IMR-90 (cell line): ENCODE measurements at regions not wholly inside any gene's neighbourhood (a gene's known extent, or its start where the extent isn't known, plus 50 kb on each side); places are given as distances from the start of the nearest gene placed in this dataset.
A peak's percentile ranks its signal among the peaks of the same experiment; 100 is the strongest.

Source experiments
- ATAC-seq: fragments of 200-7000 bp; cut with Tn5 transposase; 2 replicates; pipeline ENCODE4 v1.9.1; 2020; ENCODE audit warnings: low read depth, mild to moderate bottlenecking, moderate library complexity
- BruUV-seq: library from RNA; stranded (reverse); fragments of 400-500 nt; replicated peaks from 2 replicates; lab custom pipeline; 2021; lab: Mats Ljungman, UMichigan
- CTCF ChIA-PET: fragments of 300-600 bp; formaldehyde crosslinking; extraction: SDS; loops from one replicate; lab custom pipeline; 2021; ENCODE audit warnings: antibody characterized with exemption; lab: Yijun Ruan, JAX
- POLR2A ChIA-PET: fragments of 300-600 bp; sonication (Branson Sonifier 250); formaldehyde crosslinking; loops from one replicate; lab custom pipeline; 2022; ENCODE audit warnings: antibody characterized with exemption; ENCODE audit not compliant: unreplicated experiment; lab: Charles Lee
- DNase-seq: peaks from one replicate; pipeline ENCODE4 v3.0.0; 2013
- H2AFZ ChIP-seq: replicated peaks from 2 replicates; pipeline ENCODE3; 2013; ENCODE audit warnings: low read length, mild to moderate bottlenecking; ENCODE audit not compliant: poor library complexity
- H2AK5ac ChIP-seq: 2 replicates; pipeline ENCODE4 v1.6.1; 2013; ENCODE audit warnings: low read depth, low read length, inconsistent platforms
- H2AK9ac ChIP-seq: replicated peaks from 2 replicates; pipeline ENCODE3; 2013; ENCODE audit warnings: mild to moderate bottlenecking, low read depth, low read length, moderate library complexity; ENCODE audit not compliant: poor library complexity
- H2BK120ac ChIP-seq: 2 replicates; pipeline ENCODE4 v1.6.1; 2013; ENCODE audit warnings: low read depth, low read length, inconsistent platforms
- H2BK15ac ChIP-seq: 3 replicates; pipeline ENCODE4 v1.6.1; 2013; ENCODE audit warnings: low read depth, low read length, inconsistent platforms
- H2BK20ac ChIP-seq: 2 replicates; pipeline ENCODE4 v1.6.1; 2013; ENCODE audit warnings: low read depth, mild to moderate bottlenecking, inconsistent platforms, low read length, moderate library complexity
- H2BK5ac ChIP-seq: 2 replicates; pipeline ENCODE4 v1.6.1; 2013; ENCODE audit warnings: mild to moderate bottlenecking, low read depth, low read length, inconsistent platforms; ENCODE audit not compliant: poor library complexity, severe bottlenecking
- H3K14ac ChIP-seq: replicated peaks from 2 replicates; pipeline ENCODE4 v1.6.1; 2013; ENCODE audit warnings: low read depth, low read length, inconsistent platforms
- H3K18ac ChIP-seq: 2 replicates; pipeline ENCODE4 v1.6.1; 2013; ENCODE audit warnings: low read depth, low read length, control low read depth
- H3K23ac ChIP-seq: 2 replicates; pipeline ENCODE4 v1.6.1; 2013; ENCODE audit warnings: low read depth, low read length, inconsistent platforms
- H3K27ac ChIP-seq: 2 replicates; pipeline ENCODE4 v1.5.1; 2013; ENCODE audit warnings: mild to moderate bottlenecking, control low read depth, low read length; ENCODE audit not compliant: insufficient read depth
- H3K27me3 ChIP-seq: 2 replicates; pipeline ENCODE4 v1.6.1; 2013; ENCODE audit warnings: low read length; ENCODE audit not compliant: control insufficient read depth, insufficient read depth
- H3K36me3 ChIP-seq: 2 replicates; pipeline ENCODE4 v1.6.1; 2013; ENCODE audit warnings: low read length, mixed read lengths; ENCODE audit not compliant: control insufficient read depth, insufficient read depth
- H3K4ac ChIP-seq: 2 replicates; pipeline ENCODE4 v1.6.1; 2013; ENCODE audit warnings: low read depth, low read length, inconsistent platforms
- H3K4me1 ChIP-seq: 2 replicates; pipeline ENCODE4 v1.6.1; 2013; ENCODE audit warnings: low read length, mixed read lengths; ENCODE audit not compliant: control insufficient read depth, insufficient read depth
- H3K4me2 ChIP-seq: 2 replicates; pipeline ENCODE4 v1.6.1; 2013; ENCODE audit warnings: low read depth, mild to moderate bottlenecking, control low read depth, low read length, moderate library complexity
- H3K4me3 ChIP-seq: 2 replicates; pipeline ENCODE4 v1.5.1; 2013; ENCODE audit warnings: low read depth, mild to moderate bottlenecking, control low read depth, low read length, moderate library complexity; ENCODE audit not compliant: insufficient read depth
- H3K56ac ChIP-seq: 2 replicates; pipeline ENCODE4 v1.6.1; 2013; ENCODE audit warnings: low read length, inconsistent platforms; ENCODE audit not compliant: insufficient read depth; ENCODE audit errors: extremely low read depth
- H3K79me1 ChIP-seq, 2 experiments: 2 replicates each; pipeline ENCODE4 v1.6.1; 2013; ENCODE audit warnings: low read length in 2 of 2, inconsistent platforms in 1 of 2, low read depth in 1 of 2
- H3K9ac ChIP-seq: 2 replicates; pipeline ENCODE4 v1.6.1; 2013; ENCODE audit warnings: low read depth, low read length, control low read depth
- H3K9me1 ChIP-seq: 2 replicates; pipeline ENCODE4 v1.6.1; 2013; ENCODE audit warnings: low read length, inconsistent platforms; ENCODE audit not compliant: insufficient read depth
- H3K9me3 ChIP-seq: 2 replicates; pipeline ENCODE4 v1.6.1; 2013; ENCODE audit warnings: low read length; ENCODE audit not compliant: control insufficient read depth, insufficient read depth
- H4K20me1 ChIP-seq: 2 replicates; pipeline ENCODE4 v1.6.1; 2013; ENCODE audit warnings: low read length, inconsistent platforms; ENCODE audit not compliant: insufficient read depth
- H4K5ac ChIP-seq: 2 replicates; pipeline ENCODE4 v1.6.1; 2013; ENCODE audit warnings: mild to moderate bottlenecking, low read depth, low read length, control low read depth
- H4K8ac ChIP-seq, 2 experiments: 2 replicates each; pipeline ENCODE4 v1.6.1; 2013; ENCODE audit warnings: low read depth in 2 of 2, low read length in 2 of 2, control low read depth in 1 of 2, inconsistent platforms in 1 of 2
- H4K91ac ChIP-seq: 2 replicates; pipeline ENCODE4 v1.6.1; 2013; ENCODE audit warnings: low read depth, low read length, inconsistent platforms; ENCODE audit not compliant: insufficient read depth
- MAFK ChIP-seq: IDR thresholded peaks from 2 replicates; pipeline ENCODE4 v1.6.1; 2012; ENCODE audit warnings: low read depth, low read length, improper control_type of control experiment
- MAZ ChIP-seq: IDR thresholded peaks from 2 replicates; pipeline ENCODE4 v1.6.1; 2012; ENCODE audit warnings: low read depth, mild to moderate bottlenecking, low read length, improper control_type of control experiment, moderate library complexity, borderline replicate concordance
- RAD21 ChIP-seq: IDR thresholded peaks from 2 replicates; pipeline ENCODE4 v1.6.1; 2012; ENCODE audit warnings: low read length, improper control_type of control experiment
- WGBS, 2 experiments: methylation state at CpG; one replicate each; pipeline versions ENCODE4 v1.1.5 to v1.1.7; 2013; ENCODE audit warnings: missing lambda C conversion rate in 2 of 2; ENCODE audit not compliant: insufficient read length in 1 of 2; ENCODE audit errors: extremely low coverage in 2 of 2; 5-methylcytosine and 5-hydroxymethylcytosine counted together
- dilution Hi-C: fragments of 300-500 bp; cut with HindIII; formaldehyde crosslinking; loops from one replicate; pipeline ENCODE4 v1.14.3; 2018; ENCODE audit warnings: low sequenced_read_pairs; ENCODE audit not compliant: unreplicated experiment
- in situ Hi-C: fragments of 300-500 bp; cut with MboI; formaldehyde crosslinking; loops from 3 replicates; pipeline ENCODE4 v1.14.3; 2019; ENCODE audit warnings: low sequenced_read_pairs, inconsistent platforms, mixed read lengths
- intact Hi-C: fragments of 100-400 bp; cut with micrococcal nuclease; formaldehyde crosslinking; loops from 2 replicates; pipeline ENCODE4 v1.10.0; 2022
- TF ChIP-seq, protein P1 (sequence below): conservative IDR thresholded peaks from 2 replicates; pipeline ENCODE4 v1.5.1; 2012; ENCODE audit warnings: mild to moderate bottlenecking, low read depth, low read length, improper control_type of control experiment

DNA sequence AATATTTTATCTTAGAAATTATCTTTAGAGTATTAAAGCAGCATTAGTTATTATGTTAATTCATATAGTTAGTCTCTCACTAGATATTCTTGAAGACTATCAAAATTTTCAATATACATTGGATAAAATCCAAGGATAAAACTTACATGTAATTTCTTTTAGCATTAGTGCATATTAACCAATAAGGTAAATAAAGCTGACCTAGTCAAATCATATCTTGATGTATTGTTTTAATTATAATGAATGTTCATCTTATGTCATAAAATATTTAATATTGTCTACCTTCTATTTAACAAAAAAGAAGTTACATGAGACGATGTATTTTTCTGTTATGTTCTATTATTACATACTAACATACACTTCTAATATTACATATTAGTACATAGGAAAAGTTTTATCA lies 301.7 kb upstream of the DAB2 start:
- Histone ChIP-seq H3K4me2 (no peak overlapping the region), H3K4me1 (no peaks in the 10 kb centered on the region), H2BK5ac (no peak overlapping the region), H2BK15ac (no peak overlapping the region), H4K5ac (no peak overlapping the region), H3K79me1 (no peaks in the 10 kb centered on the region), H3K9me1 (no peaks in the 10 kb centered on the region), H4K8ac (no peak overlapping the region), H2BK20ac (no peak overlapping the region), H2AK5ac (no peak overlapping the region), H3K56ac (no peak overlapping the region), H3K23ac (no peak overlapping the region), H3K18ac (no peak overlapping the region), H3K4me3 (no peak overlapping the region), H4K91ac (no peak overlapping the region), H3K27me3 (no peaks in the 10 kb centered on the region), H3K4ac (no peak overlapping the region), H3K9me3 (no peaks in the 10 kb centered on the region), H3K14ac (no peak overlapping the region), H3K36me3 (no peaks in the 10 kb centered on the region), H2AFZ (no peak overlapping the region), H2BK120ac (no peak overlapping the region), H2AK9ac (no peak overlapping the region), H3K9ac (no peak overlapping the region), H4K20me1 (no peaks in the 10 kb centered on the region), H3K27ac (no peak overlapping the region)
- TF ChIP-seq, protein P1, sequence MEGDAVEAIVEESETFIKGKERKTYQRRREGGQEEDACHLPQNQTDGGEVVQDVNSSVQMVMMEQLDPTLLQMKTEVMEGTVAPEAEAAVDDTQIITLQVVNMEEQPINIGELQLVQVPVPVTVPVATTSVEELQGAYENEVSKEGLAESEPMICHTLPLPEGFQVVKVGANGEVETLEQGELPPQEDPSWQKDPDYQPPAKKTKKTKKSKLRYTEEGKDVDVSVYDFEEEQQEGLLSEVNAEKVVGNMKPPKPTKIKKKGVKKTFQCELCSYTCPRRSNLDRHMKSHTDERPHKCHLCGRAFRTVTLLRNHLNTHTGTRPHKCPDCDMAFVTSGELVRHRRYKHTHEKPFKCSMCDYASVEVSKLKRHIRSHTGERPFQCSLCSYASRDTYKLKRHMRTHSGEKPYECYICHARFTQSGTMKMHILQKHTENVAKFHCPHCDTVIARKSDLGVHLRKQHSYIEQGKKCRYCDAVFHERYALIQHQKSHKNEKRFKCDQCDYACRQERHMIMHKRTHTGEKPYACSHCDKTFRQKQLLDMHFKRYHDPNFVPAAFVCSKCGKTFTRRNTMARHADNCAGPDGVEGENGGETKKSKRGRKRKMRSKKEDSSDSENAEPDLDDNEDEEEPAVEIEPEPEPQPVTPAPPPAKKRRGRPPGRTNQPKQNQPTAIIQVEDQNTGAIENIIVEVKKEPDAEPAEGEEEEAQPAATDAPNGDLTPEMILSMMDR, result no peak
- TF ChIP-seq MAZ, result no peak
- 0 out of 2 replicates have a peak, but pooled peaks have one; percentile 26 for TF ChIP-seq MAFK
- TF ChIP-seq RAD21, result no peak
- WGBS, 2 experiments, result no CpG with 5 or more reads among the region's 1 CpG
- ATAC-seq (no peak), DNase-seq (no peak)
- ChIA-PET POLR2A (no interaction called here), CTCF (no interaction called here)
- dilution Hi-C loops (no loop called here), intact Hi-C loops (no loop called here), in situ Hi-C loops (no loop called here)
- no TSS peak for BruUV-seq
